NCI-H2227 treated with DMSO at 0.1 percent for 48 hours (cell line): ENCODE measurements at regions not wholly inside any gene's neighbourhood (a gene's known extent, or its start where the extent isn't known, plus 50 kb on each side); places are given as distances from the start of the nearest gene placed in this dataset.
"Not testable (repeated sequence)": the region's sequence is repeated elsewhere in the genome, so short reads cannot be mapped to it uniquely, and the experiment has no call there.

Experiments used
- DNase-seq: peaks from one replicate; lab custom pipeline; 2025; lab: John Stamatoyannopoulos, UW

GRCh38 chr1:234776876-234777855 lies 167.2 kb upstream of the IRF2BP2 start:
- no peak for DNase-seq

GRCh38 chr1:234776256-234776875 lies 166.4 kb upstream of the IRF2BP2 start:
- no peak for DNase-seq

- DNase-seq, result no peak
These were observed 165.7 kb upstream of the IRF2BP2 start for GRCh38 chr1:234775477-234776246.

GRCh38 chr1:234774971-234775370 lies 165.0 kb upstream of the IRF2BP2 start:
- no peak for DNase-seq

GRCh38 chr1:234773936-234774677 lies 164.1 kb upstream of the IRF2BP2 start:
- no peak for DNase-seq

GRCh38 chr1:234772345-234773147 lies 162.6 kb upstream of the IRF2BP2 start:
- DNase-seq, result no peak

- DNase-seq, result no peak
These were observed 161.8 kb upstream of the IRF2BP2 start for GRCh38 chr1:234771642-234772344.

GRCh38 chr1:234770924-234771540 lies 161.1 kb upstream of the IRF2BP2 start:
- no peak for DNase-seq

GRCh38 chr1:234769986-234770795 lies 160.2 kb upstream of the IRF2BP2 start:
- DNase-seq, result peak; percentile 85

GRCh38 chr1:234769284-234769985 lies 159.5 kb upstream of the IRF2BP2 start:
- no peak for DNase-seq

GRCh38 chr1:234768569-234769283 lies 158.7 kb upstream of the IRF2BP2 start:
- no peak for DNase-seq

- no peak for DNase-seq
These were observed 158.2 kb upstream of the IRF2BP2 start for GRCh38 chr1:234768171-234768568.

- no peak for DNase-seq
These were observed 155.7 kb upstream of the IRF2BP2 start for GRCh38 chr1:234765672-234766071.

GRCh38 chr1:234765181-234765580 lies 155.2 kb upstream of the IRF2BP2 start:
- no peak for DNase-seq

- DNase-seq, result no peak
These were observed 153.9 kb upstream of the IRF2BP2 start for GRCh38 chr1:234763910-234764309.

GRCh38 chr1:234763367-234763766 lies 153.4 kb upstream of the IRF2BP2 start:
- no peak for DNase-seq

GRCh38 chr1:234762127-234762526 lies 152.1 kb upstream of the IRF2BP2 start:
- DNase-seq, result not testable (repeated sequence)

GRCh38 chr1:234760303-234760723 lies 150.3 kb upstream of the IRF2BP2 start:
- DNase-seq, result no peak
